WTC11 (cell line): ENCODE measurements at regions not wholly inside any gene's neighbourhood (a gene's known extent, or its start where the extent isn't known, plus 50 kb on each side); places are given as distances from the start of the nearest gene placed in this dataset.

Experiments
- ATAC-seq: fragments of 200-7000 bp; cut with Tn5 transposase; 2 replicates; pipeline ENCODE4 v1.10.0; 2021; ENCODE audit warnings: mild to moderate bottlenecking, moderate library complexity
- CTCF ChIA-PET: fragments of 300-600 bp; sonication (Branson Sonifier 250); formaldehyde crosslinking; loops from one replicate; lab custom pipeline; 2021; ENCODE audit warnings: antibody characterized with exemption; lab: Charles Lee
- POLR2A ChIA-PET: fragments of 350-600 bp; sonication (Branson Sonifier 250); formaldehyde crosslinking; loops from one replicate; lab custom pipeline; 2021; ENCODE audit warnings: antibody characterized with exemption; lab: Charles Lee
- DNase-seq: peaks from one replicate; pipeline ENCODE4 v3.0.0; 2021; ENCODE audit warnings: low spot score
- H3K27ac Mint-ChIP-seq: 2 replicates; pipeline ENCODE4 v1.8.0; 2021; ENCODE audit warnings: mixed read lengths
- H3K27me3 Mint-ChIP-seq: 2 replicates; pipeline ENCODE4 v1.8.0; 2021; ENCODE audit warnings: low read depth, mild to moderate bottlenecking, moderate library complexity, mixed read lengths
- H3K36me3 Mint-ChIP-seq: 2 replicates; pipeline ENCODE4 v1.8.0; 2021; ENCODE audit warnings: mixed read lengths
- H3K4me1 Mint-ChIP-seq: 2 replicates; pipeline ENCODE4 v1.8.0; 2022; ENCODE audit warnings: mixed read lengths
- H3K4me3 Mint-ChIP-seq: 2 replicates; pipeline ENCODE4 v1.8.0; 2021; ENCODE audit warnings: mild to moderate bottlenecking, moderate library complexity, mixed read lengths
- H3K9me3 Mint-ChIP-seq: 2 replicates; pipeline ENCODE4 v1.8.0; 2021; ENCODE audit warnings: mixed read lengths
- ATF1 ChIP-seq: sonication (generic); formaldehyde crosslinking; IDR thresholded peaks from 2 replicates; pipeline ENCODE4 v1.8.1; 2023; ENCODE audit warnings: mild to moderate bottlenecking, moderate library complexity, missing genetic modification reagents
- FOXJ3 ChIP-seq: sonication (generic); formaldehyde crosslinking; IDR thresholded peaks from 2 replicates; pipeline ENCODE4 v1.9.0; 2021; ENCODE audit warnings: missing genetic modification reagents, mild to moderate bottlenecking, borderline replicate concordance
- FOXP1 ChIP-seq: sonication (generic); formaldehyde crosslinking; IDR thresholded peaks from 2 replicates; pipeline ENCODE4 v1.8.0; 2022; ENCODE audit warnings: missing genetic modification reagents, mild to moderate bottlenecking, moderate library complexity, borderline replicate concordance
- HMGA2 ChIP-seq: fragments of 250-450 bp; sonication (Bioruptor Pico); IDR thresholded peaks from 2 replicates; pipeline ENCODE4 v1.4.0; 2021; ENCODE audit warnings: mild to moderate bottlenecking, moderate library complexity
- IRF2 ChIP-seq: sonication (generic); formaldehyde crosslinking; IDR thresholded peaks from 2 replicates; pipeline ENCODE4 v1.8.0; 2022; ENCODE audit warnings: low read depth, missing genetic modification reagents, borderline replicate concordance
- NR3C1 ChIP-seq: sonication (generic); formaldehyde crosslinking; conservative IDR thresholded peaks from 2 replicates; pipeline ENCODE4 v1.8.1; 2023; ENCODE audit warnings: low read depth, mild to moderate bottlenecking, missing genetic modification reagents
- SOX15 ChIP-seq: fragments of 250-450 bp; sonication (Bioruptor Pico); IDR thresholded peaks from 2 replicates; pipeline ENCODE4 v1.9.0; 2021; ENCODE audit warnings: mild to moderate bottlenecking
- TCF7 ChIP-seq: sonication (generic); formaldehyde crosslinking; IDR thresholded peaks from 2 replicates; pipeline ENCODE4 v1.8.0; 2022; ENCODE audit warnings: mild to moderate bottlenecking, low read depth, missing genetic modification reagents, moderate library complexity
- TEAD1 ChIP-seq: sonication (generic); formaldehyde crosslinking; IDR thresholded peaks from 2 replicates; pipeline ENCODE4 v1.8.0; 2022; ENCODE audit warnings: mild to moderate bottlenecking, missing genetic modification reagents
- TP53 ChIP-seq: sonication (generic); formaldehyde crosslinking; IDR thresholded peaks from 2 replicates; pipeline ENCODE4 v1.8.1; 2023; ENCODE audit warnings: mild to moderate bottlenecking, missing genetic modification reagents
- ZNF219 ChIP-seq: sonication (generic); formaldehyde crosslinking; IDR thresholded peaks from 2 replicates; pipeline ENCODE4 v1.8.0; 2023; ENCODE audit warnings: missing genetic modification reagents, mild to moderate bottlenecking, borderline replicate concordance
- TF ChIP-seq, protein P1 (sequence below): sonication (generic); formaldehyde crosslinking; IDR thresholded peaks from 2 replicates; pipeline ENCODE4 v1.8.1; 2022; ENCODE audit warnings: missing genetic modification reagents, borderline replicate concordance
- TF ChIP-seq, protein P2 (sequence below): fragments of 250-450 bp; sonication (Bioruptor Pico); IDR thresholded peaks from 2 replicates; pipeline ENCODE4 v1.9.0; 2021; ENCODE audit warnings: mild to moderate bottlenecking
- TF ChIP-seq, protein P3 (sequence below): sonication (generic); formaldehyde crosslinking; IDR thresholded peaks from 2 replicates; pipeline ENCODE4 v1.8.1; 2022; ENCODE audit warnings: mild to moderate bottlenecking, moderate library complexity, missing genetic modification reagents
- TF ChIP-seq, protein P4 (sequence below): sonication (generic); formaldehyde crosslinking; IDR thresholded peaks from 2 replicates; pipeline ENCODE4 v1.8.0; 2023; ENCODE audit warnings: mild to moderate bottlenecking, missing genetic modification reagents
- TF ChIP-seq, protein P5 (sequence below): sonication (generic); formaldehyde crosslinking; IDR thresholded peaks from 2 replicates; pipeline ENCODE4 v1.8.0; 2022; ENCODE audit warnings: mild to moderate bottlenecking, missing genetic modification reagents
- TF ChIP-seq, protein P6 (sequence below): sonication (generic); formaldehyde crosslinking; IDR thresholded peaks from 2 replicates; pipeline ENCODE4 v1.8.1; 2023; ENCODE audit warnings: mild to moderate bottlenecking, missing genetic modification reagents
- TF ChIP-seq, protein P7 (sequence below): sonication (generic); formaldehyde crosslinking; IDR thresholded peaks from 2 replicates; pipeline ENCODE4 v1.8.1; 2022; ENCODE audit warnings: low read depth, mild to moderate bottlenecking, moderate library complexity, missing genetic modification reagents, borderline replicate concordance
- TF ChIP-seq, protein P8 (sequence below): fragments of 200-600 bp; IDR thresholded peaks from 2 replicates; pipeline ENCODE4 v1.8.0; 2022; ENCODE audit warnings: antibody characterized with exemption

DNA sequence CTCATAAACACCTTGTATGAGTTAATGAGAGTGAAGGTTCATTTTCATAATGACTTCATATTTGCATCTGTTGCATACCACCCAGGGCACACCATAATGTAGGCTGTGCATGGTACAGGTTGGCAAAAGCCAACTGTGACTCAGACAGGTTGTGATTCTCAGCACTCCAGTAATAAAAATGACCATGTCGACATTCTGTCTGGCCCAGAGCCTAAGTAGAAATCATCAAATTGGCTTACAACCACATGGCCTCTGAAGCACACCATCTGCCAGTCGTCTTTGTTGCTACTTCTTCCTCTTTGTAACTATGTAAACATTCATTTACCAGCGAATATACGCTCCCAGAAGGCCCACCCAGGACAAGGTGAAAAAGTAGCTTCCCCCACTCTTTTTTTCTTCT lies 459.5 kb downstream of the GASK1B start:
- H3K4me3 Mint-ChIP-seq = no peak overlapping the region
- TF ChIP-seq, protein P1, sequence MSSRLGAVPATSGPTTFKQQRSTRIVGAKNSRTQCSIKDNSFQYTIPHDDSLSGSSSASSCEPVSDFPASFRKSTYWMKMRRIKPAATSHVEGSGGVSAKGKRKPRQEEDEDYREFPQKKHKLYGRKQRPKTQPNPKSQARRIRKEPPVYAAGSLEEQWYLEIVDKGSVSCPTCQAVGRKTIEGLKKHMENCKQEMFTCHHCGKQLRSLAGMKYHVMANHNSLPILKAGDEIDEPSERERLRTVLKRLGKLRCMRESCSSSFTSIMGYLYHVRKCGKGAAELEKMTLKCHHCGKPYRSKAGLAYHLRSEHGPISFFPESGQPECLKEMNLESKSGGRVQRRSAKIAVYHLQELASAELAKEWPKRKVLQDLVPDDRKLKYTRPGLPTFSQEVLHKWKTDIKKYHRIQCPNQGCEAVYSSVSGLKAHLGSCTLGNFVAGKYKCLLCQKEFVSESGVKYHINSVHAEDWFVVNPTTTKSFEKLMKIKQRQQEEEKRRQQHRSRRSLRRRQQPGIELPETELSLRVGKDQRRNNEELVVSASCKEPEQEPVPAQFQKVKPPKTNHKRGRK = no peak
- TF ChIP-seq TP53 (CRISPR knock-in tag) (no peak), SOX15 (no peak), IRF2 (CRISPR knock-in tag) (no peak), ZNF219 (CRISPR knock-in tag) (no peak), NR3C1 (CRISPR knock-in tag) (no peak), FOXJ3 (CRISPR knock-in tag) (no peak), TCF7 (CRISPR knock-in tag) (no peak), FOXP1 (CRISPR knock-in tag) (no peak), ATF1 (CRISPR knock-in tag) (no peak), HMGA2 (CRISPR knock-in tag) (no peak)
- TF ChIP-seq, protein P2, sequence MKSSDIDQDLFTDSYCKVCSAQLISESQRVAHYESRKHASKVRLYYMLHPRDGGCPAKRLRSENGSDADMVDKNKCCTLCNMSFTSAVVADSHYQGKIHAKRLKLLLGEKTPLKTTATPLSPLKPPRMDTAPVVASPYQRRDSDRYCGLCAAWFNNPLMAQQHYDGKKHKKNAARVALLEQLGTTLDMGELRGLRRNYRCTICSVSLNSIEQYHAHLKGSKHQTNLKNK = no peak
- TF ChIP-seq, protein P3, sequence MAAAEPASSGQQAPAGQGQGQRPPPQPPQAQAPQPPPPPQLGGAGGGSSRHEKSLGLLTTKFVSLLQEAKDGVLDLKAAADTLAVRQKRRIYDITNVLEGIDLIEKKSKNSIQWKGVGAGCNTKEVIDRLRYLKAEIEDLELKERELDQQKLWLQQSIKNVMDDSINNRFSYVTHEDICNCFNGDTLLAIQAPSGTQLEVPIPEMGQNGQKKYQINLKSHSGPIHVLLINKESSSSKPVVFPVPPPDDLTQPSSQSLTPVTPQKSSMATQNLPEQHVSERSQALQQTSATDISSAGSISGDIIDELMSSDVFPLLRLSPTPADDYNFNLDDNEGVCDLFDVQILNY (CRISPR knock-in tag) = no peak
- TF ChIP-seq, protein P4, sequence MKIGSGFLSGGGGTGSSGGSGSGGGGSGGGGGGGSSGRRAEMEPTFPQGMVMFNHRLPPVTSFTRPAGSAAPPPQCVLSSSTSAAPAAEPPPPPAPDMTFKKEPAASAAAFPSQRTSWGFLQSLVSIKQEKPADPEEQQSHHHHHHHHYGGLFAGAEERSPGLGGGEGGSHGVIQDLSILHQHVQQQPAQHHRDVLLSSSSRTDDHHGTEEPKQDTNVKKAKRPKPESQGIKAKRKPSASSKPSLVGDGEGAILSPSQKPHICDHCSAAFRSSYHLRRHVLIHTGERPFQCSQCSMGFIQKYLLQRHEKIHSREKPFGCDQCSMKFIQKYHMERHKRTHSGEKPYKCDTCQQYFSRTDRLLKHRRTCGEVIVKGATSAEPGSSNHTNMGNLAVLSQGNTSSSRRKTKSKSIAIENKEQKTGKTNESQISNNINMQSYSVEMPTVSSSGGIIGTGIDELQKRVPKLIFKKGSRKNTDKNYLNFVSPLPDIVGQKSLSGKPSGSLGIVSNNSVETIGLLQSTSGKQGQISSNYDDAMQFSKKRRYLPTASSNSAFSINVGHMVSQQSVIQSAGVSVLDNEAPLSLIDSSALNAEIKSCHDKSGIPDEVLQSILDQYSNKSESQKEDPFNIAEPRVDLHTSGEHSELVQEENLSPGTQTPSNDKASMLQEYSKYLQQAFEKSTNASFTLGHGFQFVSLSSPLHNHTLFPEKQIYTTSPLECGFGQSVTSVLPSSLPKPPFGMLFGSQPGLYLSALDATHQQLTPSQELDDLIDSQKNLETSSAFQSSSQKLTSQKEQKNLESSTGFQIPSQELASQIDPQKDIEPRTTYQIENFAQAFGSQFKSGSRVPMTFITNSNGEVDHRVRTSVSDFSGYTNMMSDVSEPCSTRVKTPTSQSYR (CRISPR knock-in tag) = no peak
- no peaks in the 10 kb centered on the region for H3K9me3 Mint-ChIP-seq
- no peaks in the 10 kb centered on the region for H3K27me3 Mint-ChIP-seq
- H3K27ac Mint-ChIP-seq = no peak overlapping the region
- DNase-seq (no peak), ATAC-seq (no peak)
- peaks cover 7% of the 10 kb centered on the region; the same call in 1 of the 2 replicates for H3K4me1 Mint-ChIP-seq
- CTCF ChIA-PET = no interaction called here
- POLR2A ChIA-PET = interaction anchor here (0.7 kb wide), 1 partner anchor 83 kb away, joined by 4 read pairs; no protein-coding TSS in a partner anchor
- H3K36me3 Mint-ChIP-seq = no peaks in the 10 kb centered on the region

DNA sequence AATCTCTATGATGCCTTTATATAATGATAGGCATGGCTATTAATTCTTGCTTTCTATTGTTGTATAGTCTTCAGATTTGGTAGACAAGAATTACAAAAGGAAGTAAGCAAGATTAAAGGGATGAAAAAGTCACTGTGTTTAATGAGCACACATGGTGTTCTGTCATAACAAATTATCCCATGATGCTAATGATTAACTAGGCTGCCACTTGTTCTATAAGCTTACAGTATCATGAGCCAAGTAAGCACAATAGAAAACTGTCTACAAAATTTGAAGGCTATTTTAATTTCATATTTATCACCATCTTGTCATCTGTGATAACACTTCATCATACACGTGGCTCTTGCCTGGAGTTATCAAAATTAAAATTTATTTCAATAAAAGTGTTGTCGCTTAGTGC lies 466.7 kb downstream of the GASK1B start:
- Mint-ChIP-seq H3K4me1 (peaks cover 3% of the 10 kb centered on the region; the same call in 1 of the 2 replicates), H3K9me3 (peaks cover 4% of the 10 kb centered on the region), H3K27me3 (no peaks in the 10 kb centered on the region), H3K36me3 (no peaks in the 10 kb centered on the region), H3K27ac (no peak overlapping the region), H3K4me3 (no peak overlapping the region)
- ChIA-PET CTCF (no interaction called here), POLR2A (no interaction called here)
- no peak for ATAC-seq
- DNase-seq = no peak
- TF ChIP-seq, protein P5, sequence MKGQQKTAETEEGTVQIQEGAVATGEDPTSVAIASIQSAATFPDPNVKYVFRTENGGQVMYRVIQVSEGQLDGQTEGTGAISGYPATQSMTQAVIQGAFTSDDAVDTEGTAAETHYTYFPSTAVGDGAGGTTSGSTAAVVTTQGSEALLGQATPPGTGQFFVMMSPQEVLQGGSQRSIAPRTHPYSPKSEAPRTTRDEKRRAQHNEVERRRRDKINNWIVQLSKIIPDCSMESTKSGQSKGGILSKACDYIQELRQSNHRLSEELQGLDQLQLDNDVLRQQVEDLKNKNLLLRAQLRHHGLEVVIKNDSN = no peak
- no peak for TF ChIP-seq TEAD1 (CRISPR knock-in tag)
- TF ChIP-seq, protein P4 (CRISPR knock-in tag) = no peak
- TF ChIP-seq, protein P6, sequence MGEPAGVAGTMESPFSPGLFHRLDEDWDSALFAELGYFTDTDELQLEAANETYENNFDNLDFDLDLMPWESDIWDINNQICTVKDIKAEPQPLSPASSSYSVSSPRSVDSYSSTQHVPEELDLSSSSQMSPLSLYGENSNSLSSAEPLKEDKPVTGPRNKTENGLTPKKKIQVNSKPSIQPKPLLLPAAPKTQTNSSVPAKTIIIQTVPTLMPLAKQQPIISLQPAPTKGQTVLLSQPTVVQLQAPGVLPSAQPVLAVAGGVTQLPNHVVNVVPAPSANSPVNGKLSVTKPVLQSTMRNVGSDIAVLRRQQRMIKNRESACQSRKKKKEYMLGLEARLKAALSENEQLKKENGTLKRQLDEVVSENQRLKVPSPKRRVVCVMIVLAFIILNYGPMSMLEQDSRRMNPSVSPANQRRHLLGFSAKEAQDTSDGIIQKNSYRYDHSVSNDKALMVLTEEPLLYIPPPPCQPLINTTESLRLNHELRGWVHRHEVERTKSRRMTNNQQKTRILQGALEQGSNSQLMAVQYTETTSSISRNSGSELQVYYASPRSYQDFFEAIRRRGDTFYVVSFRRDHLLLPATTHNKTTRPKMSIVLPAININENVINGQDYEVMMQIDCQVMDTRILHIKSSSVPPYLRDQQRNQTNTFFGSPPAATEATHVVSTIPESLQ = no peak
- TF ChIP-seq, protein P7, sequence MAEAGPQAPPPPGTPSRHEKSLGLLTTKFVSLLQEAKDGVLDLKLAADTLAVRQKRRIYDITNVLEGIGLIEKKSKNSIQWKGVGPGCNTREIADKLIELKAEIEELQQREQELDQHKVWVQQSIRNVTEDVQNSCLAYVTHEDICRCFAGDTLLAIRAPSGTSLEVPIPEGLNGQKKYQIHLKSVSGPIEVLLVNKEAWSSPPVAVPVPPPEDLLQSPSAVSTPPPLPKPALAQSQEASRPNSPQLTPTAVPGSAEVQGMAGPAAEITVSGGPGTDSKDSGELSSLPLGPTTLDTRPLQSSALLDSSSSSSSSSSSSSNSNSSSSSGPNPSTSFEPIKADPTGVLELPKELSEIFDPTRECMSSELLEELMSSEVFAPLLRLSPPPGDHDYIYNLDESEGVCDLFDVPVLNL (CRISPR knock-in tag) = no peak
- TF ChIP-seq, protein P8, sequence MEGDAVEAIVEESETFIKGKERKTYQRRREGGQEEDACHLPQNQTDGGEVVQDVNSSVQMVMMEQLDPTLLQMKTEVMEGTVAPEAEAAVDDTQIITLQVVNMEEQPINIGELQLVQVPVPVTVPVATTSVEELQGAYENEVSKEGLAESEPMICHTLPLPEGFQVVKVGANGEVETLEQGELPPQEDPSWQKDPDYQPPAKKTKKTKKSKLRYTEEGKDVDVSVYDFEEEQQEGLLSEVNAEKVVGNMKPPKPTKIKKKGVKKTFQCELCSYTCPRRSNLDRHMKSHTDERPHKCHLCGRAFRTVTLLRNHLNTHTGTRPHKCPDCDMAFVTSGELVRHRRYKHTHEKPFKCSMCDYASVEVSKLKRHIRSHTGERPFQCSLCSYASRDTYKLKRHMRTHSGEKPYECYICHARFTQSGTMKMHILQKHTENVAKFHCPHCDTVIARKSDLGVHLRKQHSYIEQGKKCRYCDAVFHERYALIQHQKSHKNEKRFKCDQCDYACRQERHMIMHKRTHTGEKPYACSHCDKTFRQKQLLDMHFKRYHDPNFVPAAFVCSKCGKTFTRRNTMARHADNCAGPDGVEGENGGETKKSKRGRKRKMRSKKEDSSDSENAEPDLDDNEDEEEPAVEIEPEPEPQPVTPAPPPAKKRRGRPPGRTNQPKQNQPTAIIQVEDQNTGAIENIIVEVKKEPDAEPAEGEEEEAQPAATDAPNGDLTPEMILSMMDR = no peak
